PC-3 (cell line): ENCODE measurements at regions not wholly inside any gene's neighbourhood (a gene's known extent, or its start where the extent isn't known, plus 50 kb on each side); places are given as distances from the start of the nearest gene placed in this dataset.
"Not testable (repeated sequence)": the region's sequence is repeated elsewhere in the genome, so short reads cannot be mapped to it uniquely, and the experiment has no call there.

Experiments
- ATAC-seq: fragments of 200-7000 bp; cut with Tn5 transposase; 2 replicates; pipeline ENCODE4 v1.9.1; 2020; ENCODE audit warnings: mild to moderate bottlenecking, moderate library complexity
- BruUV-seq: library from RNA; stranded (reverse); fragments of 400-500 nt; replicated peaks from 2 replicates; lab custom pipeline; 2021; lab: Mats Ljungman, UMichigan
- CTCF ChIA-PET: fragments of 300-600 bp; sonication (Branson Sonifier 250); formaldehyde crosslinking; loops from one replicate; lab custom pipeline; 2022; ENCODE audit warnings: antibody characterized with exemption; lab: Charles Lee
- POLR2A ChIA-PET: fragments of 300-600 bp; sonication (Branson Sonifier 250); formaldehyde crosslinking; loops from one replicate; lab custom pipeline; 2022; ENCODE audit warnings: antibody characterized with exemption; ENCODE audit not compliant: unreplicated experiment; lab: Charles Lee
- DNase-seq: peaks from one replicate; pipeline ENCODE4 v3.0.0-alpha.2; 2015
- H2AFZ ChIP-seq: fragments of 300-600 bp; sonication (generic); 2 replicates; pipeline ENCODE4 v1.6.0; 2016; ENCODE audit warnings: antibody characterized with exemption, low read length
- H3F3A ChIP-seq: fragments of 300-600 bp; sonication (generic); one replicate; pipeline ENCODE4 v1.6.0; 2017; ENCODE audit warnings: antibody characterized with exemption, low read length, control low read depth, mild to moderate bottlenecking; ENCODE audit not compliant: unreplicated experiment
- H3K27ac ChIP-seq: fragments of 300-600 bp; sonication (generic); 2 replicates; pipeline ENCODE4 v1.5.1; 2016; ENCODE audit warnings: mild to moderate bottlenecking, low read length
- H3K27me3 ChIP-seq: fragments of 300-600 bp; sonication (generic); 2 replicates; pipeline ENCODE4 v1.6.1; 2016; ENCODE audit warnings: low read length, mixed read lengths
- H3K36me3 ChIP-seq: fragments of 300-600 bp; sonication (generic); 2 replicates; pipeline ENCODE4 v1.6.1; 2016; ENCODE audit warnings: low read depth, mixed run types, low read length, mixed read lengths
- H3K4me1 ChIP-seq: fragments of 300-600 bp; sonication (generic); 2 replicates; pipeline ENCODE4 v1.5.1; 2016; ENCODE audit warnings: low read length; ENCODE audit not compliant: insufficient read depth
- H3K4me2 ChIP-seq: fragments of 300-600 bp; sonication (generic); 2 replicates; pipeline ENCODE4 v1.6.0; 2016; ENCODE audit warnings: low read length
- H3K4me3 ChIP-seq: fragments of 300-600 bp; sonication (generic); 2 replicates; pipeline ENCODE4 v1.5.1; 2016; ENCODE audit warnings: mild to moderate bottlenecking, low read length, mixed read lengths
- H3K79me2 ChIP-seq: fragments of 300-600 bp; sonication (generic); 2 replicates; pipeline ENCODE4 v1.6.1; 2017; ENCODE audit warnings: low read length, mixed read lengths
- H3K9ac ChIP-seq: fragments of 300-600 bp; sonication (generic); 2 replicates; pipeline ENCODE4 v1.6.0; 2016; ENCODE audit warnings: mild to moderate bottlenecking, low read length
- H3K9me2 ChIP-seq: fragments of 300-600 bp; sonication (generic); replicated peaks from 2 replicates; pipeline ENCODE4 v1.6.1; 2016; ENCODE audit warnings: mixed run types, low read length, mixed read lengths
- H3K9me3 ChIP-seq: fragments of 300-600 bp; sonication (generic); 2 replicates; pipeline ENCODE4 v1.6.1; 2016; ENCODE audit warnings: low read length, mixed read lengths
- H4K20me1 ChIP-seq: fragments of 300-600 bp; sonication (generic); 2 replicates; pipeline ENCODE4 v1.6.1; 2016; ENCODE audit warnings: low read length, mixed read lengths
- CTCF ChIP-seq: fragments of 300-600 bp; sonication (generic); conservative IDR thresholded peaks from 2 replicates; pipeline ENCODE4 v1.5.1; 2017; ENCODE audit warnings: antibody characterized with exemption, low read depth, mild to moderate bottlenecking, low read length
- EZH2 ChIP-seq: fragments of 300-600 bp; sonication (generic); IDR thresholded peaks from one replicate; pipeline ENCODE4 v1.6.1; 2017; ENCODE audit warnings: antibody characterized with exemption, mild to moderate bottlenecking, low read length; ENCODE audit not compliant: unreplicated experiment
- EZH2phosphoT487 ChIP-seq: fragments of 300-600 bp; sonication (generic); IDR thresholded peaks from 2 replicates; pipeline ENCODE4 v1.6.1; 2018; ENCODE audit warnings: mild to moderate bottlenecking, antibody characterized with exemption, low read length, borderline replicate concordance
- intact Hi-C: fragments of 100-400 bp; cut with micrococcal nuclease; formaldehyde crosslinking; loops from 2 replicates; pipeline ENCODE4 v1.9.0; 2023

- H3K9me2 ChIP-seq: no peaks in the 10 kb centered on the region
- no peak overlapping the region for H3K9ac ChIP-seq
- no peak for ATAC-seq
- TF ChIP-seq EZH2: no peak
- TF ChIP-seq CTCF: no peak
- TF ChIP-seq EZH2phosphoT487: no peak
- no TSS peak for BruUV-seq
- no peaks in the 10 kb centered on the region; the same call in 1 of the 2 replicates for H3K4me1 ChIP-seq
- no peak overlapping the region for H2AFZ ChIP-seq
- no peak overlapping the region for H3K4me2 ChIP-seq
- no peaks in the 10 kb centered on the region for H3K9me3 ChIP-seq
- POLR2A ChIA-PET: no interaction called here
- no peak overlapping the region for H3K27ac ChIP-seq
- DNase-seq: no peak
- H3K4me3 ChIP-seq: no peak overlapping the region
- H3K79me2 ChIP-seq: no peaks in the 10 kb centered on the region
- H3K27me3 ChIP-seq: no peaks in the 10 kb centered on the region
- H3K36me3 ChIP-seq: no peaks in the 10 kb centered on the region
- H4K20me1 ChIP-seq: no peaks in the 10 kb centered on the region
- H3F3A ChIP-seq: no peaks in the 10 kb centered on the region
- CTCF ChIA-PET: no interaction called here
- intact Hi-C loops: no loop called here
Measured at GRCh38 chr13:46463719-46464118, 76.7 kb upstream of the RUBCNL start.

GRCh38 chr13:46460223-46460622, 73.2 kb upstream of the RUBCNL start:
- CTCF ChIA-PET, H3F3A ChIP-seq, H3K4me3 ChIP-seq, H3K9me3 ChIP-seq, H3K79me2 ChIP-seq, intact Hi-C loops, H3K27me3 ChIP-seq, DNase-seq, ATAC-seq, H3K4me2 ChIP-seq, H3K9ac ChIP-seq, H3K36me3 ChIP-seq, H4K20me1 ChIP-seq, H3K9me2 ChIP-seq, H2AFZ ChIP-seq, H3K27ac ChIP-seq, POLR2A ChIA-PET, H3K4me1 ChIP-seq, BruUV-seq: not testable (repeated sequence)

- POLR2A ChIA-PET, H3K27me3 ChIP-seq, H3K9me2 ChIP-seq, H3K9ac ChIP-seq, H3K27ac ChIP-seq, DNase-seq, H2AFZ ChIP-seq, H3K79me2 ChIP-seq, BruUV-seq, H3F3A ChIP-seq, H3K9me3 ChIP-seq, H3K4me2 ChIP-seq, H4K20me1 ChIP-seq, CTCF ChIA-PET, H3K4me3 ChIP-seq, ATAC-seq, intact Hi-C loops, H3K36me3 ChIP-seq, H3K4me1 ChIP-seq: not testable (repeated sequence)
Measured at GRCh38 chr13:46457255-46457654, 70.2 kb upstream of the RUBCNL start.

- BruUV-seq, H2AFZ ChIP-seq, H3F3A ChIP-seq, H3K4me3 ChIP-seq, CTCF ChIA-PET, H3K27me3 ChIP-seq, H3K36me3 ChIP-seq, H3K4me1 ChIP-seq, H3K9me2 ChIP-seq, POLR2A ChIA-PET, intact Hi-C loops, H3K9ac ChIP-seq, H3K27ac ChIP-seq, H3K9me3 ChIP-seq, H3K79me2 ChIP-seq, H3K4me2 ChIP-seq, H4K20me1 ChIP-seq: not testable (repeated sequence)
- ATAC-seq (peak; percentile 99), DNase-seq (peak; percentile 51)
- TF ChIP-seq CTCF: peak; percentile 39
Measured at GRCh38 chr13:46455924-46456323, 68.9 kb upstream of the RUBCNL start.

- H3K9me3 ChIP-seq, H3K4me1 ChIP-seq, POLR2A ChIA-PET, intact Hi-C loops, DNase-seq, H3K4me2 ChIP-seq, H3K4me3 ChIP-seq, H3K9me2 ChIP-seq, H3K27me3 ChIP-seq, H3K27ac ChIP-seq, CTCF ChIA-PET, H3F3A ChIP-seq, H2AFZ ChIP-seq, H3K36me3 ChIP-seq, H3K9ac ChIP-seq, H3K79me2 ChIP-seq, H4K20me1 ChIP-seq, BruUV-seq, ATAC-seq: not testable (repeated sequence)
Measured at GRCh38 chr13:46451145-46451544, 64.1 kb upstream of the RUBCNL start.
